22Rv1 (cell line): ENCODE measurements at regions not wholly inside any gene's neighbourhood (a gene's known extent, or its start where the extent isn't known, plus 50 kb on each side); places are given as distances from the start of the nearest gene placed in this dataset.

Experiments
- CTCF ChIP-seq: fragments of 450-650 bp; IDR thresholded peaks from 2 replicates; pipeline ENCODE4 v1.5.1; 2017; ENCODE audit warnings: mild to moderate bottlenecking
- ZFX ChIP-seq: fragments of 450-650 bp; IDR thresholded peaks from 2 replicates; pipeline ENCODE4 v1.6.1; 2017; ENCODE audit warnings: antibody characterized with exemption, borderline replicate concordance

GRCh38 chr20:53714524-53714923 is 120.9 kb upstream of the ZNF217 start:
- TF ChIP-seq CTCF (no peak), ZFX (no peak)
